GM12873 (cell line): ENCODE measurements at regions not wholly inside any gene's neighbourhood (a gene's known extent, or its start where the extent isn't known, plus 50 kb on each side); places are given as distances from the start of the nearest gene placed in this dataset.

ENCODE experiments used
- TF ChIP-seq, protein P1 (sequence below): IDR thresholded peaks from 2 replicates; pipeline ENCODE4 v1.5.1; 2012; ENCODE audit warnings: low read depth, mild to moderate bottlenecking, moderate library complexity, low read length, control low read depth; ENCODE audit not compliant: insufficient read depth; ENCODE audit errors: missing control alignments

DNA sequence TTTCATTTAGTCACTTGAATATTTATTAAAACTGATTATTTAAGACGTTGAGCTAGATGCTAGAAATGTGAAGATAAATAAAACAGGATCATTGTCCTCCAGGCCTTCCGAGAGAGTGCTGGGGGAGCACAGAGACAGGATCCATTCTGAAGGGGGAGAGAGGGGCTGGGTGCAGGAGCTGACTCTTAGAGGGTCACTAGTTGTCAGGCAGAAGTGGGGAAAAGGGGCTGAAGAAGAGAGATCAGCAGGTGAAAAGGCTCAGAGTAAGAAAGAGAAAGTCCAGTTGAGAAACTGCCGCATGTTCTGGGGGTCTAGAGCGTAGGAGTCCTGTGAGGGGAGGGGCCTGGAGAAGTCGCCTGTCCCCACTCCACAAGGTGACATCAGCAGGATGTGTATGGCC lies 206.2 kb upstream of the SNX19 start:
- TF ChIP-seq, protein P1, sequence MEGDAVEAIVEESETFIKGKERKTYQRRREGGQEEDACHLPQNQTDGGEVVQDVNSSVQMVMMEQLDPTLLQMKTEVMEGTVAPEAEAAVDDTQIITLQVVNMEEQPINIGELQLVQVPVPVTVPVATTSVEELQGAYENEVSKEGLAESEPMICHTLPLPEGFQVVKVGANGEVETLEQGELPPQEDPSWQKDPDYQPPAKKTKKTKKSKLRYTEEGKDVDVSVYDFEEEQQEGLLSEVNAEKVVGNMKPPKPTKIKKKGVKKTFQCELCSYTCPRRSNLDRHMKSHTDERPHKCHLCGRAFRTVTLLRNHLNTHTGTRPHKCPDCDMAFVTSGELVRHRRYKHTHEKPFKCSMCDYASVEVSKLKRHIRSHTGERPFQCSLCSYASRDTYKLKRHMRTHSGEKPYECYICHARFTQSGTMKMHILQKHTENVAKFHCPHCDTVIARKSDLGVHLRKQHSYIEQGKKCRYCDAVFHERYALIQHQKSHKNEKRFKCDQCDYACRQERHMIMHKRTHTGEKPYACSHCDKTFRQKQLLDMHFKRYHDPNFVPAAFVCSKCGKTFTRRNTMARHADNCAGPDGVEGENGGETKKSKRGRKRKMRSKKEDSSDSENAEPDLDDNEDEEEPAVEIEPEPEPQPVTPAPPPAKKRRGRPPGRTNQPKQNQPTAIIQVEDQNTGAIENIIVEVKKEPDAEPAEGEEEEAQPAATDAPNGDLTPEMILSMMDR: no peak

DNA sequence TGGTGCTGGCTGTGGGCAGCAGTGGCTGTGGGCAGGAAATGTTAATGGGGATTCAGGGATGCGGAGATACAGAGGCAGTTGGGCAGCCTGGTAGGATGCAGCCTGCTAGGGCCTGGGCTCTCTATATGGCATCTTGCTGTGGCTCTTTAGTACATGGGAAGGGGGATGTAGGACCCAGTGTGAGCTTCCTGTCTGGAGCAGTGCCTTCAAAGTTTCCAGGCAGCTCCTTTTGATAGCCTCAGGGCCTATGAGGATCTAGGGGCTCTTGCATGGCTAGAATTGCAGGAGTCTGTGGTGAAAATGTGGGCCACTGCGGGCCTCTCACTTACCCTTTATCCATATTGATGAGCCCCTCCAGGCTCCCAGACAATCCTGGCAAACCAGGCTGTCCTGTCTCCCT lies 213.2 kb upstream of the SNX19 start:
- TF ChIP-seq, protein P1: no peak

DNA sequence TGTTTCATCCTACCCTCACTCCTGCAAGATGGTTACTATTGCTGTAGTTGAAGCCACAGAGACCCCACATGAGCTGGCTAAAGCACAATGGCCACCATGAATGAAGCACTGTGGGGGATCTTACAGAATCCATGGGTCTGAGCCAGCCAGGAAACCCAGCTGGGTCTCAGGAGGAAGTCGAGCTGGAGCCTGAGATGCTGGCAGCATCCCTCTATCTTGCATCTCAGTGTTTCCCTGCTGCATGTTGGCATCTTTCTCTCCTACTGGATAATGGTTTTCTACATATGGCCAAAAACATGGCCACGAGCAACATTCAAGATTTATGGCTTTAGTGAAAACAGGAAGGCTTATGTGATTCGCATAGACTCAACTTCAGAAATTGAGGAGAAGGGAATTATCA lies 219.3 kb upstream of the SNX19 start:
- TF ChIP-seq, protein P1: no peak

DNA sequence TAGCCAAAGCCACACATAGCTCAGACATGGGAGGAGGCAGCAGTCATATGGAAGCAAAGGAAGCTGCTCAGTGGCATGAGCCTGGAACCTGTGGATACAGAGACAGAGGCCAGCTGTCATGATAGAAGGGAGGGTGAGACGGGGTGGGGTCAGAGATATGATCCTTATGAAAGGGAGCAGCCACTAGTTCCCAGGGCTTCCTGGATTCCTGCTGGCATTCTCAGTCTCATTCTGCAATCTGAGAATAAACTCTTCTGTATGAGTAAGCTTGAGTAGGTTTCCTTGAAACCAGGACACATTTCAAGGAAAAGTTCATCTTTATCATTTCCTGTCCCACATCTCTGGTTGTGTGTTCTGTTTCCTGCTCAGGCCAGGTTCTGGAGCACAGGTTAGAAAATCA lies 220.2 kb upstream of the SNX19 start:
- TF ChIP-seq, protein P1: no peak

DNA sequence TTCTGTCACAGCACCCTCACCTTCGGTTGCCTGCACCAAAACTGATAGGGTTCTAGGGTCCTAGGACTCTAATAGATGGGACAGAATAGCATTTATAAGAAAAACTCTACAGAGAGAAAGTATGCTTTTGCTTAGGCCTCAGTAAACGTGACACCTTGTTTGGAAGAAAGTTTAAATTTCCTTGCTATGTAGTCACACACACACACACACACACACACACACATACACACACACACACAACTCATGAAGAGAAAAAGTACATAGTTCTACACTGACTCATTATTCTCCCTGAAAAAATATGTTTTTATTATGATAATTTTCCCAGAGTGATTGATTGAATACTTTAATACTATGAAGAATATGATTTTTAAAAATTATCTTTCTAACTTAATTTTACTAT lies 220.8 kb upstream of the SNX19 start:
- TF ChIP-seq, protein P1: no peak

DNA sequence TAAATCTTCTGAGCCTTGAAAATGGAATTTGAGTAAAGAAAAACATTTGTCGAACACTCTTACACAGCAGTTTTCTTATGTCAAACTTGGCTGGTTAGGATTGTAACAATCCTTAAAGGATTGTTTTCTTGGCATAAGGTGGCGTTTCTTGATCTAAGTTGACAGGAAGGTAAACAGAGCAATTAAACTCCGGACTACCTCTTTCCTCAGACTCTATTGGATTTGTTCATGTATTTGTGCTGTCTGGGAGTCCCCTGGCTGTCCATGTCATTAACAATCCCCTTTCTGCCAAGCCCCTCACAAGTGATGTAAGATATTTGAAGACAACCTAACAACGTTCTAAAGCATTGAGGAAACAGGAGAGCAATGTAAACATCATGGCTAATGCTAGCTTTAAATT lies 222.5 kb upstream of the SNX19 start:
- TF ChIP-seq, protein P1: no peak

DNA sequence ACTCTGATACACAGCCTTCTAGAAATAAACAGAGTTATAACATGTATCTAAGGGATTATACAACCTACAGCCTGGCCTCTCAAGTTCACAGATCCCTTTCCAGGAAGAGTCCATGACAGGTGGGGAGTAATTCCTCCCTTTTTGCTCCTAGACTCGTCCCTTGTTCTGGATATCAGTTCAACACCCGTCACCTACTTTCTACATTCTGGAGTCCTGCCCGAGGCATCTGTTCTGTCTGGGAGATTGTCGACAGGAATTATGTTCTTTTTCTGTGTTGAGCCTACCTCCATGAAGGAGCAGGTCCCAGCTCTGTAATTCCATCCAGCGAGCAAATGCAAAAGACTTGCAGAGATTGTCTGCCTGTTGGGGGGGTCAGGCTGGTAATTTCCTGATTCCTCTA lies 224.6 kb upstream of the NTM start:
- TF ChIP-seq, protein P1: no peak
